ENCODE measurements at regions not wholly inside any gene's neighbourhood (a gene's known extent, or its start where the extent isn't known, plus 50 kb on each side); places are given as distances from the start of the nearest gene placed in this dataset.

- Histone ChIP-seq H3K9me3 (replicated peaks) (peaks cover 6% of the 10 kb centered on the region), H3K36me3 (no peaks in the 10 kb centered on the region), H3K27ac (replicated peaks) (no peak overlapping the region), H3K4me3 (no peak overlapping the region), H3K4me1 (no peaks in the 10 kb centered on the region), H3K27me3 (ENCODE audit: low read depth) (no peaks in the 10 kb centered on the region)
- no peak for DNase-seq
- TF ChIP-seq CTCF (IDR thresholded peaks at IDR 0.05; ENCODE audit: borderline replicate concordance): no peak
- intact Hi-C loops (cut with micrococcal nuclease): no loop called here
These were observed 437.0 kb upstream of the KCNMB2 start for GRCh38 chr3:178099274-178099673.

DNA sequence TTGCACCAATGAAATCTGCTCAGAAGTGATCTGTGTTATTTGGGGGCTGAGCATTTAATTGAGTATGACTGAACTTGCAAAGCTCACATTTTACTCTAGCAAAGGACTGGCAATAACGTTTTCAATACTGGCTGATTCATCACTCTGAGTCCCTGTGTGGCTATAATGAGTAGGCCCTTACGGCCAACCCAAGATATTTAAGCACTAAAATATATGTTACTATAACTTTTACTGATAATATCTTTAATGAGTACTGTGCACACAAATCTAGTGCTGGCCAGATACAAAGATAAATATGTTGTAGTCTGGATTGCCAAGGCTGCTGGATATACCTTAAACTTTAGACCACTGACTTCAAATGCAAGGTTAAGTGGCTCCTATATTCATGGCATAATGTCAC lies 436.4 kb upstream of the KCNMB2 start:
- Histone ChIP-seq H3K27ac (replicated peaks) (no peak overlapping the region), H3K36me3 (no peaks in the 10 kb centered on the region), H3K9me3 (replicated peaks) (peaks cover under 1% of the 10 kb centered on the region), H3K4me1 (no peaks in the 10 kb centered on the region), H3K27me3 (ENCODE audit: low read depth) (no peaks in the 10 kb centered on the region), H3K4me3 (no peak overlapping the region)
- no peak for TF ChIP-seq CTCF (IDR thresholded peaks at IDR 0.05; ENCODE audit: borderline replicate concordance)
- intact Hi-C loops (cut with micrococcal nuclease): no loop called here
- DNase-seq: no peak

DNA sequence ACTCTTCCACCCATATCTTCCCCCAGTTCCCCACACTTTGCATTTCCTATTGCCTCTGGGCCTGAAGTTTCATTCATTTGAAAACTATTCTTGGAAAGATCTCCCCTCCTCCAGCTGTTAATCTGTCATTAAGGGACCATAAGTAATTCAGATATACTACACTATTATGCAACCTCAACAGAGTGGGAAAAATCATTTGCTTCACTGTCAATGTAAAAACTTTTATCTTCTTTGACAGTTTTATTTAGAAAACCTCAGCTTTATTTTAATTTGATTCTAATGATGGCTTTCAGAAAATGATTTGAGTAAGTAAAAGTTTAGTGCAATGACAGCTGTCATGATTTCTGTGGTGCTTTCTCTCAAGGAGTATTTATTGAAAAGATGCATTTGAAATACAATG lies 435.3 kb upstream of the KCNMB2 start:
- Histone ChIP-seq H3K4me1 (no peaks in the 10 kb centered on the region), H3K9me3 (replicated peaks) (no peaks in the 10 kb centered on the region), H3K4me3 (no peak overlapping the region), H3K27ac (replicated peaks) (no peak overlapping the region), H3K36me3 (no peaks in the 10 kb centered on the region), H3K27me3 (ENCODE audit: low read depth) (no peaks in the 10 kb centered on the region)
- intact Hi-C loops (cut with micrococcal nuclease): no loop called here
- TF ChIP-seq CTCF (IDR thresholded peaks at IDR 0.05; ENCODE audit: borderline replicate concordance): no peak
- no peak for DNase-seq

DNA sequence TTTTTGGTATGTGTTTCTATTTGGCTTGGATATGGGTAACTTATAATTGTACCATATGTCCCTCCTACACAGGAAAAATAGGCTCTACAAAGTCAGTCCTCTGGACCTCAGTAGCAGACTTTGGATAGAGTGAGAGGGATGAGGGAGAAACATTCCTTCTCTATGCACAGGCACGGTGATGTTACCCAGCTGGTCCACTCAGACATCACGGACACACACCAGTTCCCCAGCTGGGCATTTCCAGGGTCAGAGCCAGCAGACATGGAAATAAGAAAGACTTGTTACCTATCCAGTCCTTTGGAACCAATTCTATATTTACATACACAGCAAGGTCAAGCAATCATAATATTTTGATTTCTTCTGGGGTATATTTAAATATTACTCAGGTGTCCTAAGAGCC lies 433.1 kb upstream of the KCNMB2 start:
- no peaks in the 10 kb centered on the region for H3K27me3 ChIP-seq (ENCODE audit: low read depth)
- no peaks in the 10 kb centered on the region for H3K36me3 ChIP-seq
- DNase-seq: no peak
- H3K4me3 ChIP-seq: no peak overlapping the region
- TF ChIP-seq CTCF (IDR thresholded peaks at IDR 0.05; ENCODE audit: borderline replicate concordance): no peak
- intact Hi-C loops (cut with micrococcal nuclease): no loop called here
- no peak overlapping the region for H3K27ac ChIP-seq (replicated peaks)
- H3K9me3 ChIP-seq (replicated peaks): no peaks in the 10 kb centered on the region
- H3K4me1 ChIP-seq: no peaks in the 10 kb centered on the region

DNA sequence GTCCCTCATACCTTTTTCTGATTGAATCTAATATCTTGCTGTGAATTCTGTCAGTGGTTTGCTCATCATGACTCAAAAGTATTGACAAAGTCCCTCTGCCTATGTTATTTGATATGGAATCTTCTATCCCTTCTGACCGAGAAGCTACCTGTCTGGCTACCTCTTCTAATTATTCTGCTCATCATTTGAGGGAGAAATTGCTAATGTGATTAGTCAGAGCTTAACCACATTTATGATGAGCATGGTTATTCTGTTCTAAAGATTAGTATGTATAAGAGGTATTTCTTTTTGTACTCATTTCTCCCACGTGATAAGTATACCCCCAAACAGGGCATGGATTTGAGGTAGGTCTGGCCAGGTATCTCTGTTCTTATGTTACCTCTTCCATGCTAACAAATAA lies 428.4 kb upstream of the KCNMB2 start:
- Histone ChIP-seq H3K36me3 (no peaks in the 10 kb centered on the region), H3K4me1 (no peaks in the 10 kb centered on the region), H3K4me3 (no peak overlapping the region), H3K27ac (replicated peaks) (no peak overlapping the region), H3K27me3 (ENCODE audit: low read depth) (no peaks in the 10 kb centered on the region), H3K9me3 (replicated peaks) (no peaks in the 10 kb centered on the region)
- no peak for DNase-seq
- intact Hi-C loops (cut with micrococcal nuclease): no loop called here
- TF ChIP-seq CTCF (IDR thresholded peaks at IDR 0.05; ENCODE audit: borderline replicate concordance): no peak

DNA sequence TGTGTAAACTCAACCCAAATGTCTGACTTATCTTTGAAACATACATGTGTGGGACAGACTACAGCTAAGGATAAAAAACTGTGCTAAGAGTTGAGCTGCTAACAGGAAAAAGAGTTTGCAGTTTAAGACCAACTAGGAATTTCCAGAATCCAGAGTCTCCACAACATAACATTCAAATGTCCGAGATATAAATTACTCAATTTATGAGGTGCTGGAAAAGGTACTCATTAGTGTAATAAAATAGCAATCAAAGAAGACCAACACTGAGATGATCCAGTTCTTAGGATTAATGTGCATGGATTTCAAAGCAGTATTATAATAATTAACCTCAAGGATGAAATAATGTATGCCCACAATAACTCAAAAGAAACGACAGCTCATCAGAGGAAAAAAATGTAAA lies 426.5 kb upstream of the KCNMB2 start:
- Histone ChIP-seq H3K27me3 (ENCODE audit: low read depth) (no peaks in the 10 kb centered on the region), H3K4me3 (no peak overlapping the region), H3K27ac (replicated peaks) (no peak overlapping the region), H3K9me3 (replicated peaks) (no peaks in the 10 kb centered on the region), H3K4me1 (no peaks in the 10 kb centered on the region), H3K36me3 (no peaks in the 10 kb centered on the region)
- no peak for TF ChIP-seq CTCF (IDR thresholded peaks at IDR 0.05; ENCODE audit: borderline replicate concordance)
- intact Hi-C loops (cut with micrococcal nuclease): no loop called here
- DNase-seq: no peak

Measured in left ventricle myocardium inferior (tissue), 1 donor.